H1 (cell line): ENCODE measurements at regions not wholly inside any gene's neighbourhood (a gene's known extent, or its start where the extent isn't known, plus 50 kb on each side); places are given as distances from the start of the nearest gene placed in this dataset.
A peak's percentile ranks its signal among the peaks of the same experiment; 100 is the strongest.

ENCODE experiments used
- CTCF ChIA-PET: fragments of 300-600 bp; sonication (Branson Sonifier 250); formaldehyde crosslinking; loops from one replicate; lab custom pipeline; 2021; ENCODE audit not compliant: partially characterized antibody; lab: Charles Lee
- POLR2A ChIA-PET: fragments of 300-600 bp; sonication (Branson Sonifier 250); formaldehyde crosslinking; loops from one replicate; lab custom pipeline; 2021; ENCODE audit warnings: inconsistent platforms; ENCODE audit not compliant: partially characterized antibody; lab: Charles Lee
- DNase-seq, 2 experiments: peaks; one replicate each; pipeline versions ENCODE4 v3.0.0 to v3.0.0-alpha.2; 2010 to 2022; ENCODE audit warnings: low spot score in 2 of 2, low read depth in 1 of 2, mixed read lengths in 1 of 2
- FAIRE-seq: peaks from 2 replicates; lab custom pipeline; 2011; peaks lifted over from hg19 to GRCh38; lab: Jason Lieb, UNC
- H2AFZ ChIP-seq: 2 replicates; pipeline ENCODE4 v1.8.1; 2012; ENCODE audit warnings: low read length, inconsistent platforms
- H2AK5ac ChIP-seq: 2 replicates; pipeline ENCODE4 v1.6.1; 2013; ENCODE audit warnings: low read depth, low read length
- H2BK120ac ChIP-seq: replicated peaks from 2 replicates; pipeline ENCODE3; 2013; ENCODE audit warnings: low read depth, low read length, inconsistent platforms
- H2BK12ac ChIP-seq: 2 replicates; pipeline ENCODE4 v1.6.1; 2013; ENCODE audit warnings: low read depth, low read length
- H2BK15ac ChIP-seq: 2 replicates; pipeline ENCODE4 v1.6.1; 2013; ENCODE audit warnings: low read length
- H2BK20ac ChIP-seq: 2 replicates; pipeline ENCODE4 v1.6.1; 2013; ENCODE audit warnings: low read length
- H2BK5ac ChIP-seq: 2 replicates; pipeline ENCODE4 v1.6.1; 2013; ENCODE audit warnings: low read depth, low read length
- H3K14ac ChIP-seq: 2 replicates; pipeline ENCODE4 v1.6.1; 2013; ENCODE audit warnings: inconsistent platforms; ENCODE audit not compliant: insufficient read length
- H3K18ac ChIP-seq: 2 replicates; pipeline ENCODE4 v1.6.1; 2013; ENCODE audit warnings: low read length; ENCODE audit errors: extremely low read depth
- H3K23ac ChIP-seq: 2 replicates; pipeline ENCODE4 v1.6.1; 2013; ENCODE audit warnings: inconsistent platforms; ENCODE audit not compliant: insufficient read length
- H3K23me2 ChIP-seq: 2 replicates; pipeline ENCODE4 v1.6.1; 2013; ENCODE audit warnings: low read depth, low read length
- H3K27ac ChIP-seq: 2 replicates; pipeline ENCODE4 v1.6.1; 2011; ENCODE audit warnings: low read depth, low read length, inconsistent platforms
- H3K27me3 ChIP-seq, 4 experiments: replicated peaks in 1 of 4; 1 replicate in 1 of 4; 2 replicates in 3 of 4; pipeline versions ENCODE4 v1.6.1 to v1.8.1; 2011 to 2013; ENCODE audit warnings: low read length in 3 of 4, mild to moderate bottlenecking in 3 of 4, inconsistent platforms in 2 of 4, mixed read lengths in 2 of 4, moderate library complexity in 1 of 4; ENCODE audit not compliant: control insufficient read depth in 3 of 4, insufficient read depth in 3 of 4; ENCODE audit errors: extremely low read depth in 1 of 4
- H3K36me3 ChIP-seq, 4 experiments: 2 replicates each; pipeline versions ENCODE4 v1.6.1 to v1.8.1; 2011 to 2013; ENCODE audit warnings: mild to moderate bottlenecking in 4 of 4, low read length in 3 of 4, moderate library complexity in 2 of 4, control low read depth in 1 of 4, inconsistent platforms in 1 of 4; ENCODE audit not compliant: insufficient read depth in 4 of 4, control insufficient read depth in 2 of 4
- H3K4ac ChIP-seq: replicated peaks from 2 replicates; pipeline ENCODE3; 2013; ENCODE audit warnings: low read length, low read depth, mixed read lengths, inconsistent platforms; ENCODE audit not compliant: insufficient read length
- H3K4me1 ChIP-seq, 4 experiments: replicated peaks in 1 of 4; 1 replicate in 1 of 4; 2 replicates in 3 of 4; pipeline versions ENCODE4 v1.6.1 to v1.8.1; 2011 to 2013; ENCODE audit warnings: low read length in 3 of 4, inconsistent platforms in 2 of 4, mixed read lengths in 1 of 4; ENCODE audit not compliant: insufficient read depth in 4 of 4, control insufficient read depth in 3 of 4
- H3K4me2 ChIP-seq, 2 experiments: 2 replicates each; pipeline versions ENCODE4 v1.6.1 to v1.8.1; 2011 to 2013; ENCODE audit warnings: low read depth in 2 of 2, low read length in 2 of 2, control low read depth in 1 of 2, inconsistent platforms in 1 of 2, mild to moderate bottlenecking in 1 of 2; ENCODE audit not compliant: insufficient read depth in 1 of 2
- H3K4me3 ChIP-seq, 4 experiments: fragments of 200-600, 300-600 bp in 1 of 4; sonication (generic), shearing (Covaris generic), sonication (Bioruptor Twin) in 1 of 4; 2 replicates each; pipeline versions ENCODE4 v1.5.1 to v1.8.1; 2011 to 2016; ENCODE audit warnings: low read length in 4 of 4, low read depth in 3 of 4, control low read depth in 2 of 4, inconsistent platforms in 2 of 4, mild to moderate bottlenecking in 2 of 4, mixed read lengths in 1 of 4, moderate library complexity in 1 of 4; ENCODE audit not compliant: insufficient read depth in 2 of 4; ENCODE audit errors: extremely low read depth in 1 of 4
- H3K56ac ChIP-seq: replicated peaks from 2 replicates; pipeline ENCODE3; 2013; ENCODE audit warnings: low read depth, mild to moderate bottlenecking, mixed read lengths, low read length, inconsistent platforms; ENCODE audit not compliant: insufficient read length
- H3K79me1 ChIP-seq: 2 replicates; pipeline ENCODE4 v1.6.1; 2013; ENCODE audit warnings: low read depth, low read length, control low read depth
- H3K79me2 ChIP-seq, 2 experiments: 2 replicates each; pipeline versions ENCODE4 v1.6.1 to v1.8.1; 2012 to 2013; ENCODE audit warnings: low read length in 2 of 2, mild to moderate bottlenecking in 2 of 2, inconsistent platforms in 1 of 2; ENCODE audit not compliant: insufficient read depth in 2 of 2, control insufficient read depth in 1 of 2
- H3K9ac ChIP-seq, 4 experiments: replicated peaks in 1 of 4; 1 replicate in 1 of 4; 2 replicates in 3 of 4; pipeline versions ENCODE4 v1.6.1 to v1.8.1; 2011 to 2013; ENCODE audit warnings: low read depth in 3 of 4, low read length in 3 of 4, control low read depth in 2 of 4, mild to moderate bottlenecking in 2 of 4, moderate library complexity in 2 of 4, inconsistent platforms in 1 of 4; ENCODE audit errors: extremely low read depth in 1 of 4
- H3K9me3 ChIP-seq, 2 experiments: 2 replicates each; pipeline versions ENCODE4 v1.6.1 to v1.8.1; 2012 to 2013; ENCODE audit warnings: mild to moderate bottlenecking in 2 of 2, moderate library complexity in 2 of 2, control low read depth in 1 of 2, inconsistent platforms in 1 of 2, low read depth in 1 of 2, low read length in 1 of 2, mixed read lengths in 1 of 2; ENCODE audit not compliant: insufficient read depth in 2 of 2
- H4K20me1 ChIP-seq, 2 experiments: replicated peaks in 1 of 2; 2 replicates each; pipeline versions ENCODE3 to v1.8.1; 2011 to 2013; ENCODE audit warnings: inconsistent platforms in 2 of 2, low read length in 2 of 2, mild to moderate bottlenecking in 1 of 2; ENCODE audit not compliant: insufficient read depth in 2 of 2, control insufficient read depth in 1 of 2
- H4K5ac ChIP-seq: 2 replicates; pipeline ENCODE4 v1.6.1; 2013; ENCODE audit warnings: low read length, low read depth, mixed read lengths, inconsistent platforms; ENCODE audit not compliant: insufficient read length
- H4K8ac ChIP-seq: 2 replicates; pipeline ENCODE4 v1.8.0; 2013; ENCODE audit warnings: mild to moderate bottlenecking, moderate library complexity, low read length, inconsistent platforms; ENCODE audit not compliant: insufficient read depth; ENCODE audit errors: extremely low read depth
- H4K91ac ChIP-seq: replicated peaks from 2 replicates; pipeline ENCODE3; 2013; ENCODE audit warnings: low read length, mixed read lengths, inconsistent platforms; ENCODE audit not compliant: insufficient read length
- GABPA ChIP-seq: IDR thresholded peaks from 2 replicates; pipeline ENCODE4 v1.6.1; 2011; ENCODE audit warnings: mild to moderate bottlenecking, low read length, moderate library complexity, borderline replicate concordance; ENCODE audit not compliant: insufficient read depth
- HDAC2 ChIP-seq, 2 experiments: fragments of 300-600 bp in 1 of 2; sonication (generic) in 1 of 2; IDR thresholded peaks; 2 replicates each; pipeline ENCODE4 v1.6.1; 2011 to 2012; ENCODE audit warnings: low read depth in 2 of 2, low read length in 2 of 2, mild to moderate bottlenecking in 2 of 2, moderate library complexity in 2 of 2, borderline replicate concordance in 1 of 2, inconsistent platforms in 1 of 2
- HDAC6 ChIP-seq: IDR thresholded peaks from one replicate; pipeline ENCODE4 v1.7.1; 2012; ENCODE audit warnings: low read depth, mild to moderate bottlenecking, inconsistent platforms, low read length, moderate library complexity
- NANOG ChIP-seq: IDR thresholded peaks from 2 replicates; pipeline ENCODE4 v1.6.1; 2011; ENCODE audit warnings: low read length, low read depth, mild to moderate bottlenecking, inconsistent platforms; ENCODE audit not compliant: insufficient read depth, poor library complexity, severe bottlenecking
- WGBS, 2 experiments: shearing (Covaris generic) in 1 of 2; methylation state at CpG; one replicate each; pipeline versions ENCODE4 v1.1.6 to v1.1.7; 2013 to 2015; ENCODE audit warnings: low lambda C conversion rate in 2 of 2, mixed read lengths in 2 of 2, inconsistent platforms in 1 of 2, low coverage in 1 of 2, missing lambda C conversion rate in 1 of 2; ENCODE audit not compliant: insufficient replicate concordance in 2 of 2, insufficient coverage in 1 of 2, insufficient read length in 1 of 2; ENCODE audit errors: extremely low coverage in 1 of 2, missing lambda C conversion rate in 1 of 2; 5-methylcytosine and 5-hydroxymethylcytosine counted together

- no peak overlapping the region for H3K9ac ChIP-seq
- no peak overlapping the region for H3K27ac ChIP-seq
- H3K14ac ChIP-seq, result no peak overlapping the region
- H3K79me1 ChIP-seq, result no peaks in the 10 kb centered on the region
- H3K4me1 ChIP-seq, result peaks cover 0 to 8% (median 1%) of the 10 kb centered on the region in 4 experiments; a peak in 4 of 7 replicates
- FAIRE-seq (no peak), DNase-seq (no peak)
- H3K23ac ChIP-seq, result no peak overlapping the region
- TF ChIP-seq NANOG, result no peak
- TF ChIP-seq HDAC2 (IDR thresholded peaks at IDR 0.05; ENCODE audit: borderline replicate concordance in 1 of 2, low read depth in 2 of 2, low read length in 2 of 2), result no peak
- TF ChIP-seq GABPA, result no peak
- no peak for TF ChIP-seq HDAC6
- H3K4ac ChIP-seq, result no peak overlapping the region
- H3K36me3 ChIP-seq, result no peaks in the 10 kb centered on the region; a peak in 1 of 8 replicates
- peak overlapping the region; percentile 71; the same call in 1 of the 2 replicates for H3K18ac ChIP-seq
- H2BK5ac ChIP-seq, result peak overlapping the region; percentile 42; the same call in 1 of the 2 replicates
- H2BK120ac ChIP-seq, result peak overlapping the region; percentile 38
- no peak overlapping the region for H2AFZ ChIP-seq
- H4K8ac ChIP-seq, result no peak overlapping the region
- no peak overlapping the region for H3K4me2 ChIP-seq
- POLR2A ChIA-PET, result no interaction called here
- no peaks in the 10 kb centered on the region; a peak in 1 of 7 replicates for H3K27me3 ChIP-seq
- no peak overlapping the region for H3K4me3 ChIP-seq
- peak overlapping the region; percentile 89 for H4K91ac ChIP-seq
- H2BK15ac ChIP-seq, result peak overlapping the region; percentile 37; the same call in 1 of the 2 replicates
- H4K20me1 ChIP-seq, result peaks cover 0 to 5% of the 10 kb centered on the region in 2 experiments
- 88% methylated on average over 21 of the region's 21 CpGs; no CpG with 5 or more reads in 1 of the 2 experiments for WGBS, 2 experiments
- no peaks in the 10 kb centered on the region for H3K79me2 ChIP-seq
- peak overlapping the region; percentile 99; the same call in 1 of the 2 replicates for H2BK12ac ChIP-seq
- no peak overlapping the region for H3K56ac ChIP-seq
- H3K9me3 ChIP-seq, result no peaks in the 10 kb centered on the region
- CTCF ChIA-PET, result interaction anchor here (1.0 to 1.6 kb wide), 3 partner anchors 14 to 316 kb away, joined by 3 to 5 read pairs (median 4); no protein-coding TSS in a partner anchor
- peaks cover 7% of the 10 kb centered on the region for H3K23me2 ChIP-seq
- H2BK20ac ChIP-seq, result peak overlapping the region; percentile 64
- H4K5ac ChIP-seq, result no peak overlapping the region
- peak overlapping the region; percentile 94 for H2AK5ac ChIP-seq
Measured at GRCh38 chr20:22653658-22654642, 69.6 kb upstream of the FOXA2 start.
